Thyroid gland (tissue), 4 donors: ENCODE measurements at regions not wholly inside any gene's neighbourhood (a gene's known extent, or its start where the extent isn't known, plus 50 kb on each side); places are given as distances from the start of the nearest gene placed in this dataset.

Source experiments
- CTCF ChIP-seq, 6 experiments: fragments of 200-600 bp in 3 of 6; fragments of 450-650 bp in 3 of 6; sonication (generic) in 3 of 6; IDR thresholded peaks; one replicate each; pipeline ENCODE4 v1.5.1; 2016 to 2019; ENCODE audit warnings: antibody characterized with exemption in 6 of 6, mild to moderate bottlenecking in 2 of 6, inconsistent platforms in 1 of 6, moderate library complexity in 1 of 6
- POLR2A ChIP-seq, 2 donors: fragments of 450-650 bp; IDR thresholded peaks; one replicate each; pipeline ENCODE4 v1.6.1; 2017; ENCODE audit warnings: antibody characterized with exemption in 2 of 2, mild to moderate bottlenecking in 2 of 2, moderate library complexity in 1 of 2

- no peak for TF ChIP-seq POLR2A (IDR thresholded peaks at IDR 0.05)
- no peak for TF ChIP-seq CTCF (IDR thresholded peaks at IDR 0.05)
These were observed 61.6 kb upstream of the IQSEC1 start for GRCh38 chr3:13134879-13135206.
